GM21529 (cell line): ENCODE measurements at regions not wholly inside any gene's neighbourhood (a gene's known extent, or its start where the extent isn't known, plus 50 kb on each side); places are given as distances from the start of the nearest gene placed in this dataset.
"Not testable (repeated sequence)": the region's sequence is repeated elsewhere in the genome, so short reads cannot be mapped to it uniquely, and the experiment has no call there.

ENCODE experiments used
- ATAC-seq: cut with Tn5 transposase; IDR thresholded peaks from one replicate; pipeline ENCODE4 v1.9.1; 2021; ENCODE audit not compliant: unreplicated experiment

GRCh38 chr2:67165523-67165990 lies 231.6 kb upstream of the ETAA1 start:
- ATAC-seq = no peak

GRCh38 chr2:67166511-67166910 lies 230.6 kb upstream of the ETAA1 start:
- ATAC-seq = not testable (repeated sequence)

- no peak for ATAC-seq
Observed at GRCh38 chr2:67169417-67170140, 227.6 kb upstream of the ETAA1 start.

GRCh38 chr2:67179526-67179925 lies 217.6 kb upstream of the ETAA1 start:
- no peak for ATAC-seq

- ATAC-seq = no peak
Observed at GRCh38 chr2:67180841-67181240, 216.3 kb upstream of the ETAA1 start.

- ATAC-seq = no peak
Observed at GRCh38 chr2:67182884-67183283, 214.2 kb upstream of the ETAA1 start.

- ATAC-seq = no peak
Observed at GRCh38 chr2:67186326-67186725, 210.8 kb upstream of the ETAA1 start.

- no peak for ATAC-seq
Observed at GRCh38 chr2:67186871-67187270, 210.3 kb upstream of the ETAA1 start.

- ATAC-seq = not testable (repeated sequence)
Observed at GRCh38 chr2:67195327-67195726, 201.8 kb upstream of the ETAA1 start.

- no peak for ATAC-seq
Observed at GRCh38 chr2:67201521-67201920, 195.6 kb upstream of the ETAA1 start.

- ATAC-seq = no peak
Observed at GRCh38 chr2:67204349-67204748, 192.8 kb upstream of the ETAA1 start.

GRCh38 chr2:67208887-67209500 lies 188.1 kb upstream of the ETAA1 start:
- ATAC-seq = no peak

- no peak for ATAC-seq
Observed at GRCh38 chr2:67210430-67210829, 186.7 kb upstream of the ETAA1 start.

GRCh38 chr2:67212203-67212602 lies 184.9 kb upstream of the ETAA1 start:
- no peak for ATAC-seq

- ATAC-seq = no peak
Observed at GRCh38 chr2:67213270-67213670, 183.9 kb upstream of the ETAA1 start.

GRCh38 chr2:67213677-67214402 lies 183.3 kb upstream of the ETAA1 start:
- ATAC-seq = no peak

- ATAC-seq = no peak
Observed at GRCh38 chr2:67214585-67215185, 182.4 kb upstream of the ETAA1 start.

- ATAC-seq = no peak
Observed at GRCh38 chr2:67215214-67216055, 181.7 kb upstream of the ETAA1 start.

GRCh38 chr2:67216103-67216502 lies 181.0 kb upstream of the ETAA1 start:
- ATAC-seq = no peak

- no peak for ATAC-seq
Observed at GRCh38 chr2:67216881-67217280, 180.3 kb upstream of the ETAA1 start.

GRCh38 chr2:67217398-67217797 lies 179.7 kb upstream of the ETAA1 start:
- no peak for ATAC-seq
